AG09309 (cell line): ENCODE measurements at regions not wholly inside any gene's neighbourhood (a gene's known extent, or its start where the extent isn't known, plus 50 kb on each side); places are given as distances from the start of the nearest gene placed in this dataset.

Experiments
- DNase-seq: peaks from one replicate; pipeline ENCODE4 v3.0.0-alpha.2; 2010; ENCODE audit warnings: low read depth
- H3K4me3 ChIP-seq: 2 replicates; pipeline ENCODE4 v1.5.1; 2011; ENCODE audit warnings: mild to moderate bottlenecking, low read depth, low read length, moderate library complexity; ENCODE audit not compliant: control insufficient read depth
- TF ChIP-seq, protein P1 (sequence below): IDR thresholded peaks from 2 replicates; pipeline ENCODE4 v1.5.1; 2011; ENCODE audit warnings: mild to moderate bottlenecking, low read depth, low read length, inconsistent platforms; ENCODE audit not compliant: insufficient read depth, control insufficient read depth; ENCODE audit errors: missing control alignments

DNA sequence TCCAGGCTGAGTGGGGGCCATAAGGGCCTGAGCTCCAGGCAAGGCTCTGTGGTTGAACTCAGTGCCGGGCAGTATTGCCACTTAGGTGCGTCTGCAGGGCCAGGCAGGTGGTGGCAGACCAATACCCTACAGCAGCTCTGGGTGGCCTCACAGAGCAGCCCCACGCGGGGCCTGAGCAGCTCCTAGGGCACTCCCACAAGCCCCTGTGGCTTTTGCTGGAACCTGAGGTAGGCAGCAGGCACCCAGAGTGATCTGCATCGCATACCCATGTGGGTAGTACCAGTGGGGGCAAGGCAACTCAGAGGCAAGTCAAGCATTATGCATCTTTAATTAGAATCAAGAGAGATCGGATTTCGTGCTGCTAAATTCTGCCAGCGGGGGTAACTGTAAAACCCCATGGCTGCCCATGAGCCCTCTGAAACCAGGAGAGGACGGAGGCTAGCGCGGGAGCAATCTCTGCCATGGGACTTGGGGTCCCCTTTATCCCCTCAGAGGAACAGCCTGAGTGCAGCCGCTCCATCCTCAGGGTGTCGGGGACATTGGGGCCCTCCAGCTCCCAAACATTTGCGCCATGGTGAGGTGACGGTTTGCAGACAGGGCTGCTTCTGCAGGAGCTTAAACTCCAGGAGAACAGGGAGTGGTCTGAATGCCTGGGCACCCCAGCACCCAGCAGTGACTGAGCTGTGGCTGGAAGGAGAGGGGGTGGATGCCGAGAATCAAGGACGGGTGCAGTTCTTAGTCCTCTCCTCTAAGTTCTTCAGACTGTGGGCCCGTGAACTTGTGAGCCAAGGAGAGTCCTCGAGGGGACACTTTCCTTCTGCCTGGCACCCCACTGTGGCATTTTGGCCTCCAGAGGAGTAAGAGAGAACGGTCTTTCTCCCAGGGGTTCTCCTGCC lies 62.4 kb upstream of the PCSK6 start:
- DNase-seq: no peak
- TF ChIP-seq, protein P1, sequence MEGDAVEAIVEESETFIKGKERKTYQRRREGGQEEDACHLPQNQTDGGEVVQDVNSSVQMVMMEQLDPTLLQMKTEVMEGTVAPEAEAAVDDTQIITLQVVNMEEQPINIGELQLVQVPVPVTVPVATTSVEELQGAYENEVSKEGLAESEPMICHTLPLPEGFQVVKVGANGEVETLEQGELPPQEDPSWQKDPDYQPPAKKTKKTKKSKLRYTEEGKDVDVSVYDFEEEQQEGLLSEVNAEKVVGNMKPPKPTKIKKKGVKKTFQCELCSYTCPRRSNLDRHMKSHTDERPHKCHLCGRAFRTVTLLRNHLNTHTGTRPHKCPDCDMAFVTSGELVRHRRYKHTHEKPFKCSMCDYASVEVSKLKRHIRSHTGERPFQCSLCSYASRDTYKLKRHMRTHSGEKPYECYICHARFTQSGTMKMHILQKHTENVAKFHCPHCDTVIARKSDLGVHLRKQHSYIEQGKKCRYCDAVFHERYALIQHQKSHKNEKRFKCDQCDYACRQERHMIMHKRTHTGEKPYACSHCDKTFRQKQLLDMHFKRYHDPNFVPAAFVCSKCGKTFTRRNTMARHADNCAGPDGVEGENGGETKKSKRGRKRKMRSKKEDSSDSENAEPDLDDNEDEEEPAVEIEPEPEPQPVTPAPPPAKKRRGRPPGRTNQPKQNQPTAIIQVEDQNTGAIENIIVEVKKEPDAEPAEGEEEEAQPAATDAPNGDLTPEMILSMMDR: no peak
- H3K4me3 ChIP-seq: no peak overlapping the region

GRCh38 chr15:101550124-101550523 lies 60.6 kb upstream of the PCSK6 start:
- TF ChIP-seq, protein P1: no peak
- DNase-seq: no peak
- no peak overlapping the region for H3K4me3 ChIP-seq

DNA sequence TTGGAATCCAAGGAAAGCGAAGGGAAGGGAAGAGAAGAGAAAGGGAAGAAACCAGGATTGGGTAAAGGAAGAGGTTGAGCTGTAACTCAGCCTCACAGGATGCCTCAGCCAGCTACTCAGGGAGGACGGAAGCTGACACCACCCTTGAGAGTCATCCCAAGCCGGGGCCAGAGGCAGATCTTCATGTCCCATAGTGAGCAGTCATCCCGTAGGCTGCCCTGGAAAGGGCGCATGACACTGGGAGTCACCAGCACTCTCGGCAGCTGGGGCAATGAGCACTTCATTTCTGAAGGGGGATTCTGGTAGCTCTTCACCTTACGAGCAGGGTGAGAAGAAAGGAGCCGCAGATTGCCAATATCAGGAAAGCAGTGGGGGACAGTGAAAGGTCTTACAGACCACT lies 60.1 kb upstream of the PCSK6 start:
- DNase-seq: no peak
- no peak overlapping the region for H3K4me3 ChIP-seq
- TF ChIP-seq, protein P1: no peak

DNA sequence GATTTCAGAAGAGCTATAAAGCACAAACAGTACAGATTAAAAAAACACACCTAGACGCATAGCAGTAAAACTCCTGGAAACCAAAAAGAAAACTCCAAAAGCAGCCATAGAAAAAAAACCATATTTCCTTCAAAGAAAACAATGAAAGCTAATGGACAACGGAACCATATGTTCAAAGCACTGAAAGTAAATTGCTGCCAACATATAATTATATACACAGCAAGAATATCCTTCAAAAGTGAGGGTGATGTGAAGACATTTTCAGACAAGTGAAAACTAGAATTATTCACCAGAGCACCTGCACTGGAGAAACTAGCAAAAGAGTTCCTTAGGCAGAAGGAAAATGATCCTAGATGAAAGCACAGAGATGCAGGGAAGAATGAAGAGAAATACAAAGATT lies 58.2 kb upstream of the PCSK6 start:
- H3K4me3 ChIP-seq: no peak overlapping the region
- TF ChIP-seq, protein P1: no peak
- no peak for DNase-seq

DNA sequence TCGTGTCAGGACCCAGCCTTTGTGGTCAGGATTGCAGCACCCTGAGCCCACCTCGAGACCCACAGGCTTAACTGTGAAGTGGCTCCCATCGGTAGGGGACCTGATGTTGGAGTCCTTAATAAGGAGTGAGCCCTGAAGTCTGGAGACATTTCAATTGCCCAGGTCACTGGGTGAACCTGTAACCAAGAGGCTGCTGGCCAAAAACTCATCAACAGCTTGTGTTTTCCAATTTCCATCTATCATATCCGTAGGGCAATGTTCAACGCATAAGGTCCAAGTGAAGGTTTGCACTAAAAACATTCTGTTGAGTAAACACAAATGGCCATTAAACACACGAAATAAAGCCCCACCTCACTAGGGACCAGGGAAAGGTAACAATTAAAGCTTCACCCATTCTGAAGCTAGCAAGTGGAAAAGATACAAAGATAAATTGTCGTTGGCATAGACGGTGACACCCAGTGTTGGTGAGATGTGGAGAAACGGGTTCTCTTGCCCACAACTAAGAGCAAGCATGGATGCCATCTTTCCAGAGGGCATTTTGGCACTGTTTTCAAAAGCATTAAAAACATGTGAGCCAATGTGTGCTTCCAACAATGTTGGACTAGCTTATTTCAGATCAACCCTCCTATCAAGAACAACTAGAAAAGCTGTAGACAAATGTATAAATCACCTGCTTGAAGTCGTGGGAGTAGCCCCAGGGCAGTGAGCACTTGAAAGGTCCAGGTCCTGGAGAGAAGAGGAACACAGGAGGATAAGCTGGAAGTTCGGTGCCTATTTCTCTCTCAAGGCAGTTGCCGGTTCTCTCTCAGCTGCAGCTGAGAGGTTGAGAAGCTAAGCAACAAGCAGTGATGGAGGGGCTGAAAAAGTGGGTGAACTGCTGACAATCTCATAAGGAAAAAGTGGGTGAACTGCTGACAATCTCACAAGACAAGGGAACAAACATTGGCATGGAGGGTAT lies 56.3 kb upstream of the PCSK6 start:
- no peak overlapping the region for H3K4me3 ChIP-seq
- no peak for DNase-seq
- TF ChIP-seq, protein P1: no peak

GRCh38 chr15:101544613-101544945 lies 55.1 kb upstream of the PCSK6 start:
- H3K4me3 ChIP-seq: no peak overlapping the region
- no peak for DNase-seq
- TF ChIP-seq, protein P1: no peak
